Brain pericyte (primary cell): ENCODE measurements at regions not wholly inside any gene's neighbourhood (a gene's known extent, or its start where the extent isn't known, plus 50 kb on each side); places are given as distances from the start of the nearest gene placed in this dataset.

Experiments
- DNase-seq: peaks from one replicate; pipeline ENCODE4 v3.0.0-alpha.2; 2012; ENCODE audit warnings: low read depth, low spot score

DNA sequence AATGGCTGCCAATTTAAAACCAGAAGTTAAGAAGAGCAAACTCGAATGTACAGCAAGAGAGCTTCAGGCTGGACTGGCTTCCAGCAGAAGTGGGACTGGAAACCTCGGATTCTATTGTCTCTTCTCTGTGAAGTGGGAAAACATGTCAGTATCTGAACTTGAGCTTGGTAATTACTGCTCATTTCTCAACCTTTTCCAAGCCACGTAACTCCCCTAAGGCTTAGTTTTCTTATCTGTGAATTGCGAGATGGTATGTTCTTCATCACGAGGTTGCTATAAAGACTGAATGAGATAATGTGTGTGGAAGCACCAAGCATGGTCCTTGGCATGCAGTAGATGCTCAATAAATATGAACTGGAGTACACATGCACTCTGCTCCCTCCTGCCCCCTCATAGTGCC lies 259.4 kb upstream of the SPRED2 start:
- no peak for DNase-seq

DNA sequence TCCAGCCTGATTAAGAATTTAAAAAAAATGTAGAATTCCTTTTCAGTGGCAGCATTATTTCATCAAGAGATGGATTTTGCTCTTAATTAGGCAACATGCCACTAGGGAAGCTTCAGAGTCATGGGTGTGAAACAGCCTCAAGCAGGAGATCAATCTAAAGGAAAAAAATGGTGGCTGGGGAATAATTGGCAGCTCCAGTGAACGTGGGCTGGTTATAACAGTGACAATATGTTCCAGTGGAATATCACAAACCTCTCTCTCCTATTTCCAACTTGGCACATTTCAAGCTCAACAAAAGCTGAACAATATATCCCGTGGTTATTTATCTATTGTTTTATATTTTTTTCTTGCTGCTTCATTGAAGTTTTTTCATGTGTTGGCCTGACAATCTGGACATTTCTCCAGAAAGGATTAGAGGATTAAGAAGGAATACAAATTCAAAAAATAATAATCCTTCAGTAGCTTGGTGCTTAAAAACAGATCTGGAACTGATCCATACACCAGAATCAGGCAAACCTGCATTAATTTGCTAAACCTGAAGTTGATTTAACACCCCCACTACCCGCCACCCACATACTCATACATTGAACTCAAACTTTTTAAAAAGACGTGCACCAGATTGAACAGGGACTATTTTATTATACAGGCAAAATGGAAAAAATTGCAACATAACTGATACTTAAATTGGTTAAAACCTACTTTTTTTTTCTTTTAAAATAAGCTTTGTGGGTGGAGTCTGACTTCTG lies 255.9 kb upstream of the SPRED2 start:
- DNase-seq = no peak

DNA sequence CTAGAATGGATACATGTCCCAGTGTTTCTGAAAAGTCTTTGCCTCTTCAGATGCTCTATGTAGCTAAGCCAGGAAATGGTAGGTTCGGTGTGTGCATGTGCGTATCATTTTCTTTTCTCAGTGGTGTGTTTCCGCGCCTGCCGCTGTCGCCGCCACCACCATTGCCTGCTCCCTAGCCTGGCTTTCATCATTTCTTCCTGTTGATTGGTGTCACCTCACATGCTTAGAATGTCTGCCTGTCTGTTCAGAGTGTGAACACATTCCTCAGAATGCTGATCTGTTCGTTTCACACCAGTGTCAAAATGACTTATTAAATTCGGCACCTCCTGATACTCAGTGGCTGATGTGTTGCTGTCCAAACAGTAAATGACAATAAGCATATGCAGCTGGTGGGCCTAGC lies 255.2 kb upstream of the SPRED2 start:
- DNase-seq = no peak

DNA sequence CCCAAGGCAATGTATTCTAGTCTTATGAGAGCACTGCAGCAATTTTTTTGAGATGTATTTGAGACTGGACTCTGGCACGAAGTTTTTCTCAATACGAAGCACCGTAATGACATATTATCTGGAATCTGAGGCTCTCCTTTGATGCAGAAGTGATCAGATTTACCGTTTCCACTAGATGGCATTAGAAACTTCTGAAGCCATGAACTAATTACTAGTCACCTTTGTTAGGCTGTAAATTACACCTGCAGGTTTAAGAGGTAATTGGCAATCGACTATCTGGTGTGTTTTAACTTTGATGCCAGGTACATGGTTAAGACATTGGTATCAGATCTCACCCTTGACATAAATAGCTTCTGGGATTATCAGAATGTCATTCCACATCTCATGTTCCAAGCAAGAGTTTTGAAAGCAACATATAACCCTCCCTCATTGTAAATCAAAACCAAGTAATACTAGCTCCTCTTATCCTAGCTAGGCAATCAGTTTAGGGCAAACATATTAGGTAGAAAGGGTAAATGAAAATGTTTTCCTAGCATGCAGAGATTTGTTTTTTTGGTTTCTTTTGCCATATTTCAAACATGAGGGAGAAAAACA lies 254.6 kb upstream of the SPRED2 start:
- DNase-seq = no peak

DNA sequence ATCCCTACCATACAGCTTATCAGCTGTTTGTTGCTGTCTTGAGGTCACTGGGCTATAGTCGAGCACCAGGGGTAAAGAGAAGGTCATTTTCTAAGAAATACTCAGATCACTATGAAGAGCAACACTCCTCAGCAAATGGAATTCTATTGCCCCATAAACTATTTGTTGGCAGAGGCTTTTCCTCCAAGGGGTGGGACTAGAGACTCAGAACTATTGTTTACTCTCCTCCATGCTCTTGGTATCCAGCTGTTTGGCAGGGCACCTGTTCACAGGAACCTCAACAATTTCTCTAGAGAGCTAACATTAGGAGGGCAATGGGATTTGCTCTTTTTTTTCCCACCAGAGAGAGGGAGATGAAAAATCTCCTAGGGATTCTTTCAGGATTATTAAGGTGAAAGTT lies 249.1 kb upstream of the SPRED2 start:
- DNase-seq = no peak

DNA sequence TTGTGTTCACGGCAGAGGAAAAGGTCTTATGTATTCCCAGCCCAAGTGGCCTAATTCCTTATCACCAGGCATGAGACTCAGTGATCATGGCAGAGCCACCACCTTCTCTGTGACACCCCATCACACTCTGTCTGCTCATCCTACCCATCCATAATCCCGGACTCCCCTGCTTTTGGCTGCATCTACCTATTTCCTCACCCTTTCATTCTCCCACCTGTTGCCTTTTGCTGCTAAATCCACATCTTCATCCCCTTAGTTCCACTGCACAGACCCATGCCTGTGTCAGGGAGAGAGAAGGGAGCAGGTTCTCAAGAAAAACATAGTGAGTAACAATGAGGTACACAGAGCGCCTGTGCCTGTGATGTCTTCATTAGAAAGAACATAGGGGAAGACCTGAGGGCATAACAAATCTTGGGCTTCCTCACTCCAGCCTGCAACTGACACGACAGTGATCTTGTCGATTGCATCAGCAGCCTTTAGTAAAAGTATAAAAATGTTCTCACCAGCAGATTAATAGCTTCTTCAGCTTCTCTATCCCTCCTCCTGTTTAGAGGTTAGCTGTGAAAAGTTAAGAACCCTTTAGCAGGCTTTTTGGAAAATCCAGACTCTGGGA lies 246.5 kb upstream of the SPRED2 start:
- DNase-seq = no peak

DNA sequence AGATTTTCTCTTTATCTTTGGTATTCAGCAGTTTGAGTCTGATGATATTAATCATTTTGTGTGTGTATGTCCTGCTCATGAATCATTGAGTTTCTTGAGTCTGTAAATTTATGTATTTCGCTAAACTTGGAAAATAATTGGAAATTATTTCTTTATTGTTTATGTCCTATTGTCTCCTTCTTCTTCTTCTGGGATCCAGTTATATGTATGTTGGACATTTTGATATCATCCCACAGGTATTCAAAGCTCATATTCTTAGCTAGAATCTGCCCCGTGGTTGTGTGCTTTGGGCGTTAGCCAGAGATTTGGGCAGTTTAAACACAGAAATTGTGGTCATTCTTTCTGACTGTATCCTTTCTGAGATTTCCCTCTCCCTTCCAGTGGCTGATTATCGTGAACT lies 243.0 kb upstream of the SPRED2 start:
- no peak for DNase-seq

DNA sequence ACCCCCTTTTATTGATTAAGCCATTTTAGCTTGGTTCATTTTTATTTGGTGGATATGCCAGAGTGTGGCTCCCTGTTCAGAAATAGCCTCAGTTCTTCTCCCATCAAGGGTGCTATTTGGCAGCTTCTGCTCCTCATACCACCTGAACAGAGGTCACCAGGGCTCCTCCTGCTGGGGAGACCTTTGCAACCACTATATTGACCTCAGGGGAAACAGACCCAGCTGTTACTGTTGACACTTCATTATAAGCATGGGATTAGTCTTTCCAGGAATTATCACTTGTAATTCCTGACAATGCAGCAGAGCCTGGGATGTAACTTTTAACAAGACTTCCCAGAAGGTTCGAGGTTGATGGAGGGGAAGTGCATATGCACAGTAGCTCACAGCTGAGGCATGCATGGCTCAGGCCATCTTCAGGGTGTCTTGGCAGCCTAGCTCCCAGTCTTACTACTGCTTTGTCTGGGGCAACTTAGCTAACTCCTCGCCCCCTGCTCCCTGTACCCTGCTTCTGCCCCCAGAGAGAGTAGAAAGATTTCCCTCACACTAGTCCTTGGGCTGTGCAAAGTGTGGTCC lies 239.4 kb upstream of the SPRED2 start:
- DNase-seq = no peak

DNA sequence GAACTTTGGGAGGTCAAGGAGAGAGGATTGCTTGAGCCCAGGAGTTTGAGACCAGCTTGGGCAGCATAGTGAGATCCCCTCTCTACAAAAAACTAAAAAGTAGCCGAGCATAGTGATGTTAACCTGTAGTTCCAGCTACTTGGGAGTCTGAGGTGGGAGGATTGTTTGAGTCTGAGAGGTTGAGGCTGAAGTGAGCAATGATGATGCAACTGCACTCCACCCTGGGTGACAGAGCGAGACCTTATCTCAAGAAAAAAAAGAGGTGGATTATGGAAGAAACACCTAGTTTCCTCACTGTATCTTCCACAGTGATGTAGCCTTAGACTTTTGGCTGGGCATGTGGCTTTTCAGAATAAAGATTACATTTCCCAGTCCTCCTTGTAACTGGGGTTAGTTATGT lies 237.2 kb upstream of the SPRED2 start:
- DNase-seq = no peak

DNA sequence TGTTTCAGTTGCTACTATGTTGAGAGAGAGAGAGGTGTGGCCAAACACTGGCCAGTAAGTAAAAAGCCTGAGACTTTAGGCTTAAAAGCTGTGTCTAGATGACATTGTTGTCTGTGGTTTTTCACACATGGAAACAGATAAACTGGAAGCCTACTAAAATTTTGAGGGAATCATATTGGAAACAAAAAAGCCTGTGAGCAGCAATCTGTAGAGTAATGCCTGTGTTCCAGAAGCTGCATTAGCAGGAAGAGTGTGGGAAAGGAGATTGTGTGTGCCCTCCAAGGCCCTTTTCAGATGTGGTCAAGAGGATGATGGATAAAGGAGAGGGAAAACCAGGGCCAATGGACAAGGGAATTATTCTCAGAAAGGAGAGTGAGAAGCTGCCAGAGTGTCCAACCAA lies 236.3 kb upstream of the SPRED2 start:
- DNase-seq = no peak

DNA sequence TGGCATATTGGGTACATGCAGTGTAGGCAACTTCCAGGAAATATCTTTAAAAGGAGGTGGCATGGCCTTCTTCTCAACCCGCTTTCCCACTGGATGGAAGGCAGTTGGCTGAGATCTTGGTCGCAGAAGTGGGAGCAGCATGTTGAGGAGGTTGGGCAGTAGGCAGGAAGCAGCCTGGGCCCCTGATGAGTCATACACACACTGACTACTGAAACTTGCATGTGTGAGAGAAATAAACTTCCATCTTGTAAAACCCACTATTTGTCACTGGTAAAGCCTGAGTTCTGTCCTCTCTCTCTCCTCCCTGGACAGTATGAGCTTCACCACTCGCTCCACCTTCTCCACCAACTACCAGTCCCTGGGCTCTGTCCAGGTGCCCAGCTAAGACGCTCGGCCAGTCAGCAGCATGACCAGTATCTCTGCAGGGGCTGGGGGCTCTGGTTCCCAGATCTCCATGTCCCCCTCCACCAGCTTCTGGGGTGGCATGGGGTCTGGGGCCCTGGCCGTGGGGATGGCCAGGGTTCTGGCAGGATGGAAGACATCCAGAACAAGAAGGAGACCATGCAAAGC lies 233.8 kb upstream of the SPRED2 start:
- no peak for DNase-seq

DNA sequence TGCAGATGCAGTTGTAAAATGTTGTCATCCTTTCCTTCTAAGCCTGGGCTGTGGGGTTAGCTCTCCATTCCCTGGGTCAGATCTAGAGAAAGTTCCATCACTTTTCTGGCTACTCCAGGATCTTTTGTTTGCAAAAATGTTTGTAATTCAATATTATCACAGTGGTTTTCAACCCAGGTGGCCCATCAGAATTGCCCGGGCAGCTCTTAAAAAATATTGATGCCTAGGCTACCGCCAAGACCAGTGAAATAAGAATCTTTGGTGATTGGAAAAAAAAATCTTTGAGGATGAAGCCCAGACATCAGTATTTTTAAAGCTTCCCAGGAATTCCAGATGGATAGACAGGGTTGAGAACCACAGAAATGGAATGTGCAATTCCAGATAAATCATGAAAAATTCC lies 232.5 kb upstream of the SPRED2 start:
- no peak for DNase-seq

DNA sequence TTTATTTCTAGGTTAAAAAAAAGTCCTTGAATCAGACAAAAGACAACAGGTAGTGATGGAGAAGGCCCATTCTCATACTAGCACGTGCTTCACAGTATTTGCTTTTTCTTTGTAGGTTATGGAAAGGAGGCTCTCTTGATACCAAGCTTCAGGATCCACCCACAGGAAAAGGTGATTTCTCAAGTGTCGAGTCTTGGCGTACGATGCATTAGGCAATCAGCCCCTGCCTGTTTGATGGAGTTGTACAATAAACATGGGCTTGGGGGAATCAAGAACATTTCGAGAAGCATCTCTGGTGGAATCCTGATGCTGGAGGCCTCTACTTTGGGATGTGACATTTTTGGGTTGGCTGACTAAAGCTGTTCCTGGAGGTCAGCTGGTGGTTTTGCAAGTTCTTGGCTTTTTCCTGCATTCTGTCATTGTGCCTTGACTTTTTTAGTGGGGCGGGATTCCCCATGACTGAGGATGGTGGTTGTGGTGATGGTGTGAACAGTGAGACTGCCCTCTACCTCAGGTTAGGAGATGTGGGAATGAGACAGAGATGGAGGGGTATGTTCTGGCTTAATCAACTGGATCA lies 231.5 kb upstream of the SPRED2 start:
- no peak for DNase-seq

DNA sequence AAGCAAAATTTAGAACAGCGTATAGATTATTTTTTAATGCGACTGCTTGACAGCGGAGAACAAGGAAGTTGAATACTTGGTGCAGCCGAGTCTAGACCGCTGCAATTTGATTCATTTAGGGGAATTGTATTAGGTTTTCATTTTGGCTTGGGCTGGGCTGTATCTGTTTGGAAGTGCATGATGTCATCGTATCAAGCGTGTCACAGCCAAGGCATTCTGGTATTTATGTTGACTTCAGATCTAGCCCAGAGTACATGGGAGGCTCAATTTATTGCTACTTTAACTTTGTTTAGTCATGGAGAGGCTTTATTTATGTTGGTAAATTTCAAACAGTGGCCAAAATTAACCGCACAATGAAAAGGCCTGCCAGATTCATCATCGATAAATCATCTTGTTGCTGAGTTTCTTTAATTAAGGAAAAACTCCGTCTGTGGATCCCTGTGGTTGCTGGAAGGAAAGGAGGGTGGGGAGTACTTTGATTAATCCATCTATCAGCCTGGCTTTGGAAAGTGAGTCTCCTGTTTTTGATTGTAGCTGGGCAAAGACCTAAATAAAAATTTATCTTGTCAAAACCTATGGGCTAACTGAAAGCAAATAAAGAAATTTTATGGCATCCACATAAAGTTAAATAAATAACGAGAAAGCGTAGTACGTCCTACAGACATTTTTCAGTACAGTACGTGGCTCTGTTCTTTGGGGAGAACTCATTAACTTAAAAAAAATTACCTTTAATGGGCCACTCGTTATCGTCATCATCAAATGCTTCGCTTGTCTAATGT lies 230.4 kb upstream of the SPRED2 start:
- no peak for DNase-seq

DNA sequence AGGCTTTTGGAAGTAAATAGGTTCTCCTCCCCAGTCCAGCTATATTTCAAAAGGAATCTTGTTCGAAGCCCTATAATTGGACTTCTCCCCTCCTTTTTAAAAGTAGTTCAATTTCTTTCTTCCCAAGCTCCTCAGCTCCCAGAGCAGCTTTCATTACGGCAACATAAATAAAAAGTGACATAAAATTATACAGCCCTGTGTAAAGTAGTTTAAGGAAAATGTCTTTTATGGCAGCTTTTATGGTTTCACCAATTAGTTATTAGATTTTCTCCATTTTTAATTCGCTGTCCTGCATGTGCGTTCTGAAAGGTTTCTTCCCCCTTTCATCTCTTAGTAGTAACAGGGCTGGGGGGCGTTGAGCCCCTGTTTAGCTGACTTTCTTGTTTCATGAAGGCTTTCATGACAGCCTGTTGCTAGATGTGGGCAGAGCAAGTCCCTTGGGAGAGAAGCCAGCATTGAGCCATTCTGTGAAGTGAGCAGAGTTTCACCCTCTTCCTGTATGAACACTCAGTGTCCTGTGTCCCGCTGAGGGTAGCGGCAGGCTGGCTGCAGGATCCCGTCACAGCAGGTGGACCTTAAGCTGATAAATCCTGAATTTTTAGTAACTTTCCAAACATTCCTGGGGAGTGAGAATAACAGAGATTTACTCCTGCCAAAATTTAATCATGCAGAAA lies 229.7 kb upstream of the SPRED2 start:
- no peak for DNase-seq

DNA sequence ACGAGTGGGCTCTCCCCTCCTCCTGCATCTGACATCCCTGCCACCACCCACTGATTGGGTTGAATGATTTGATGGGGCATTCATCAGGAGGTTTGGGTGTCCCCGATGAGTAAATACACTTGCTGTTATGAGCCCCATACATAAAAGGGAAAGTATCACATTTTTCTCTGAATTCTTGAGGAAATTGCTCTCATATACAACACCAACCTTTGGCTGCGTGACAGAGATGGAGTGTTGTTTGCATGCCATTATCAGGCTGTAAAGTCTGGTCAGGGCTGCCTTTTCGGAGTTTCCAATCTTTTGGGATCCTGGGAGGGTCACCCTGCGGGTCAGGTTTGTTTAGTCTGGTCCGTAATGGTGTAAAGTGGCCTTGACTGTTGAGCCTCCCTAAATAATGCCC lies 227.9 kb upstream of the SPRED2 start:
- no peak for DNase-seq

DNA sequence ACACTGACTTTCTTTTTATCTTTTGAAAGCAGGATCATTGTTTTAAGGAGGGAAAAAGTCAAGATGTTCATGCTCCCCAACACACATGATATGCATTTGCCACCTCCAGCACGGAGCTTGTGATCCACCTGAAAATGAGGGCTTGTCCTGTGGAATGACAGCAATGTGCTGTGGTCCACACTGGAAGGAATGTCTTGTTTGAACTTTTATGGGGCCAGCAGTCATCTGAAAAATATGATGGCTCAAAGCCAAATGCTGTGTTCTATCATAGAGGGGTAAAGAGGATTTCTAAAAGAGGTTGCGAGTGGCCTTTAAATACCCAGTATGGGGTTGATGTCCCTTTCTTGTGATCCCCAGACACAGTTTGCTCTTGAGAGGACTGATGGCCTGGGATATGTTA lies 226.5 kb upstream of the SPRED2 start:
- DNase-seq = no peak

DNA sequence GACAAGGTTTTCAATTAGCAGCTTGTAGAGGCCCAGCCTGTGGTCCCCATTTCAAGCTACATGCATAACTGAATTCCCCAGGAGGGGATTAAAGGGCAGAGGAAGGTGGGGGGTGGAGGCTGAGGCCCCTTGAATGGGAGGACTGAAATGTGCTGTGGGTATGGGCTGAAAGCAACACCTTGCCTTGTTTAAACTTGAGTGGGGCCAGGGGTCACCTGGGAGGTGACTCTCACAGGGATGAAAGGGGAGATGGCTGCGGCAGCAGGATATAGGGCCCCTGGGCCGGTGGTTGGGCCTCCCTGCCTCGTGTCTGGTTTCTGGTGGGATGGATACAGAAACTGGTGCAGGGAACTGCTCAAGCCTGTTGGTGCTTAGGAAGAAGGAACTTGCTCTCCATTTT lies 225.9 kb upstream of the SPRED2 start:
- no peak for DNase-seq

DNA sequence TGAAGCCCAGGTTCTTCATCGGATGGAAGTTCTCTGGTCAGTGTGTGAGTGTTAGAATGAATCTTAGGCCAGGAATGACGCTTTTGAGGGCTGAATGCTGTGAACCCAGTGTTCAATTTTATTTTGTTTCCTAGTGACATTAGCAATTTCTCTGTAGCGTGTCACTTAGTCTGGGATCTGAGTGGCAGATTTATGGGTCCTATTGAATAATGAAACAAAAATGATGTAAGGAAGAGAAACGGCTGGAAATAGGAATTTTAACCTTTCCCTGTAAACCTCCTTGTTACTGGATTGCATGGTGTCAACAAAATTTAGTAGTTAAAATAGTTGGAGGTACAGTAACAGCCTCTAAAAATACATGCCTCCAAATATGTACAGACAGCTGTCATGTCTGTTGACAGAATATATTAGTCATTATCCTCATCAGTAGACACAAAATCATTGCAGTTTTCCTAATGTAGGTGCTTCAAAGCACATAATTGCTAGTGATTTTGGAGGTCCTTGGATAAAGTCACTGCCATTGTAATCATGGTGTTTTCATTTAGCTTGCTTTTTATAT lies 223.8 kb upstream of the SPRED2 start:
- no peak for DNase-seq

DNA sequence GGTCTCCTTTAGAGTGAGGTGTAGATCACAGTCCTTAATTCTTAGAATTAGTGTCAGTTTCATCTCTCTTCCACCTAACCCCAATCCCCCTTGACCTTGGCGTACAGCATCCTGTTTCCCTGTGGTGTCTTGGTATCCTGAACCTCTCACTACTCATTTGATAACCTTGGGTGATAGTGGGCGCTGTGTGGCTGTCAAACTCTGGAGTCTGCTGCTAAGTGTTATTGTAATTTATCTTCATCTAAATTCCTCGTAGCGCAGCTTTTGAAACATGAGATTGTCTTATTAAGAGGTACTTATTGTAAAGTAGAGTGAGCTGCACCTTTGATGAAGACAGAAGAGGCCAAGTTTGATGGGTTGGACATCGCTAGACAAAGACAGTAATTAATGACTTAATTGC lies 222.6 kb upstream of the SPRED2 start:
- DNase-seq = no peak

DNA sequence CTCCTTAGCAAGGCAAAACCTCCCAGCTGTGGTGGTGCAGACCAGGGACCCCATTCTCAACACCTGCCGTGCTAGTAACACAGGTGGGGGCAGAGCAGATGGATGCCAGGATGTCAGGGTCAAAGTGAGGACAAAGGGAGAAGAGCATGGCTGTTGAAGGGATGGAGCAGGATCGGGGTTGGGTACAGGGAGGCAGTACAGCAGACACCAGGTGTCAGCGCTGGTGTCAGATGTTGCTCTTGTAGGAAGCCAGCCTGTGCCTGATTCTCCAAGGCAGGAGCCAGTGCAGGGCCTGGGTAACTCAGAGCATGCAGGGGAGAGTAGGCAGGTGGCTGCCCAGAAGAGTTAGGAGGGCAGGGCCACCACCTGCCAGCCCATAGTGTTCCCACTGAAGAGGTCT lies 222.1 kb upstream of the SPRED2 start:
- DNase-seq = no peak
